Keratinocyte (primary cell): ENCODE measurements at regions not wholly inside any gene's neighbourhood (a gene's known extent, or its start where the extent isn't known, plus 50 kb on each side); places are given as distances from the start of the nearest gene placed in this dataset.

Experiments
- DNase-seq: peaks from one replicate; pipeline ENCODE4 v3.0.0-alpha.2; 2011; ENCODE audit warnings: low read depth, missing footprints, low spot score
- FAIRE-seq: peaks from 2 replicates; lab custom pipeline; 2011; peaks lifted over from hg19 to GRCh38; lab: Jason Lieb, UNC
- H2AFZ ChIP-seq: 2 replicates; pipeline ENCODE4 v1.6.0; 2012; ENCODE audit warnings: low read length, control low read depth, inconsistent platforms; ENCODE audit not compliant: control insufficient read depth
- H3K27ac ChIP-seq: 2 replicates; pipeline ENCODE4 v1.5.1; 2011; ENCODE audit warnings: low read length; ENCODE audit not compliant: control insufficient read depth, insufficient read depth
- H3K27me3 ChIP-seq: 3 replicates; pipeline ENCODE4 v1.6.0; 2011; ENCODE audit warnings: low read length; ENCODE audit not compliant: control insufficient read depth, insufficient read depth; ENCODE audit errors: extremely low read depth
- H3K36me3 ChIP-seq, 2 experiments: 2 replicates in 1 of 2; 3 replicates in 1 of 2; pipeline ENCODE4 v1.5.1; 2011; ENCODE audit warnings: low read length in 2 of 2, mild to moderate bottlenecking in 1 of 2; ENCODE audit not compliant: control insufficient read depth in 2 of 2, insufficient read depth in 2 of 2; ENCODE audit errors: extremely low read depth in 1 of 2
- H3K4me1 ChIP-seq: 3 replicates; pipeline ENCODE4 v1.5.1; 2011; ENCODE audit warnings: low read length; ENCODE audit not compliant: control insufficient read depth, insufficient read depth; ENCODE audit errors: extremely low read depth
- H3K4me2 ChIP-seq: 3 replicates; pipeline ENCODE4 v1.6.0; 2011; ENCODE audit warnings: low read depth, low read length; ENCODE audit not compliant: control insufficient read depth, insufficient read depth; ENCODE audit errors: extremely low read depth
- H3K4me3 ChIP-seq, 3 experiments: fragments of 200-600 bp in 1 of 3; sonication (generic) in 1 of 3; 2 replicates in 2 of 3; 3 replicates in 1 of 3; pipeline ENCODE4 v1.5.1; 2011 to 2016; ENCODE audit warnings: low read length in 3 of 3, mild to moderate bottlenecking in 3 of 3, control low read depth in 2 of 3, inconsistent platforms in 1 of 3, low read depth in 1 of 3, mixed read lengths in 1 of 3, mixed run types in 1 of 3, moderate library complexity in 1 of 3; ENCODE audit not compliant: control insufficient read depth in 2 of 3, insufficient read depth in 2 of 3; ENCODE audit errors: extremely low read depth in 1 of 3
- H3K79me2 ChIP-seq: 2 replicates; pipeline ENCODE4 v1.6.0; 2012; ENCODE audit warnings: low read length; ENCODE audit not compliant: control insufficient read depth, insufficient read depth
- H3K9ac ChIP-seq: 3 replicates; pipeline ENCODE4 v1.6.0; 2011; ENCODE audit warnings: low read length; ENCODE audit not compliant: control insufficient read depth, insufficient read depth; ENCODE audit errors: extremely low read depth
- H3K9me1 ChIP-seq: 3 replicates; pipeline ENCODE4 v1.6.0; 2011; ENCODE audit warnings: low read length; ENCODE audit not compliant: control insufficient read depth, insufficient read depth; ENCODE audit errors: extremely low read depth
- H3K9me3 ChIP-seq: 2 replicates; pipeline ENCODE4 v1.5.1; 2012; ENCODE audit warnings: low read depth, low read length; ENCODE audit not compliant: control insufficient read depth
- H4K20me1 ChIP-seq: 3 replicates; pipeline ENCODE4 v1.6.0; 2011; ENCODE audit warnings: low read length; ENCODE audit not compliant: control insufficient read depth, insufficient read depth; ENCODE audit errors: extremely low read depth
- CTCF ChIP-seq, 3 experiments: IDR thresholded peaks in 1 of 3; conservative IDR thresholded peaks in 1 of 3; optimal IDR thresholded peaks in 1 of 3; 2 replicates in 2 of 3; 3 replicates in 1 of 3; pipeline versions ENCODE3 to v1.5.1; 2011; ENCODE audit warnings: low read length in 3 of 3, mild to moderate bottlenecking in 3 of 3, moderate library complexity in 2 of 3, control low read depth in 1 of 3, inconsistent platforms in 1 of 3; ENCODE audit not compliant: insufficient read depth in 2 of 3; ENCODE audit errors: extremely low read depth in 1 of 3
- EZH2 ChIP-seq: IDR thresholded peaks from one replicate; pipeline ENCODE4 v1.6.1; 2012; ENCODE audit warnings: inconsistent platforms, mild to moderate bottlenecking, low read length, moderate library complexity
- dilution Hi-C: fragments of 300-500 bp; cut with MboI; formaldehyde crosslinking; loops from one replicate; pipeline ENCODE4 v1.7.0; 2020; ENCODE audit warnings: low sequenced_read_pairs; ENCODE audit not compliant: extremely low pct_ligation_motif_present

DNA sequence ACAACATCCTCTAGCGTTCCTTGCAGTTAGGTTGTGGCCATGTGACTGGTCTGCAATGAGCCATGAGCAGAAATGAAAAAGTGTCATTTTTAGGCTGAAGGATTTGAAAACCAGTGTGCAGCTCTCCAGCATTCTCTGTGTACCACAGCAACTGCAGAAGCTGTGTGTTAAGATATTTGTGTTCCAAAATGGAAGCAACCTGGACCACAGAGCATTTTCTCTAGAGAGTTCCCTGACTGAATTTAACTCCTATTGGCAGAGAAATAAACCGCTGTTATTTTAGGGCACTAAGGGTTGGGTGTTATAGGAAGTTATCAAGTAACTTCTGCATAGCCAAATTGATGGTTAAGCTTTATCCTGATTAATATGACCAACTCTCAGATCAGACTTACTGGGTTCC, 257.2 kb upstream of the THUMPD2 start:
- Histone ChIP-seq H3K9ac (no peak overlapping the region), H3K4me2 (no peak overlapping the region), H3K36me3 (no peaks in the 10 kb centered on the region), H3K9me3 (no peaks in the 10 kb centered on the region), H3K9me1 (no peaks in the 10 kb centered on the region), H3K4me3 (no peak overlapping the region), H2AFZ (no peak overlapping the region), H3K27me3 (no peaks in the 10 kb centered on the region), H3K4me1 (peaks cover 17% of the 10 kb centered on the region), H3K27ac (no peak overlapping the region), H4K20me1 (no peaks in the 10 kb centered on the region), H3K79me2 (no peaks in the 10 kb centered on the region)
- FAIRE-seq (no peak), DNase-seq (no peak)
- dilution Hi-C loops, result no loop called here
- no peak for TF ChIP-seq EZH2
- TF ChIP-seq CTCF (optimal IDR thresholded peaks at IDR 0.05 in 1 of 3, IDR thresholded peaks at IDR 0.05 in 1 of 3, conservative IDR thresholded peaks at IDR 0.05 in 1 of 3; ENCODE audit: extremely low read depth in 1 of 3, insufficient read depth in 2 of 3, low read length in 3 of 3), result no peak

- no peaks in the 10 kb centered on the region for H3K9me3 ChIP-seq
- no peaks in the 10 kb centered on the region for H3K79me2 ChIP-seq
- no peaks in the 10 kb centered on the region for H4K20me1 ChIP-seq
- H3K9me1 ChIP-seq, result no peaks in the 10 kb centered on the region
- TF ChIP-seq CTCF (optimal IDR thresholded peaks at IDR 0.05 in 1 of 3, IDR thresholded peaks at IDR 0.05 in 1 of 3, conservative IDR thresholded peaks at IDR 0.05 in 1 of 3; ENCODE audit: extremely low read depth in 1 of 3, insufficient read depth in 2 of 3, low read length in 3 of 3), result no peak
- no peak for TF ChIP-seq EZH2
- dilution Hi-C loops, result no loop called here
- DNase-seq, result no peak
- no peak overlapping the region for H3K4me2 ChIP-seq
- H3K4me1 ChIP-seq, result peaks cover 17% of the 10 kb centered on the region
- H3K27ac ChIP-seq, result peak overlapping the region; percentile 42
- no peaks in the 10 kb centered on the region for H3K27me3 ChIP-seq
- H3K9ac ChIP-seq, result no peak overlapping the region
- FAIRE-seq, result no peak
- H3K4me3 ChIP-seq, result no peak overlapping the region
- no peaks in the 10 kb centered on the region for H3K36me3 ChIP-seq
- no peak overlapping the region for H2AFZ ChIP-seq
Observed at GRCh38 chr2:40034801-40035200, 255.7 kb upstream of the THUMPD2 start.
